VCaP (cell line): ENCODE measurements at regions not wholly inside any gene's neighbourhood (a gene's known extent, or its start where the extent isn't known, plus 50 kb on each side); places are given as distances from the start of the nearest gene placed in this dataset.

ENCODE experiments used
- H3K27ac ChIP-seq: fragments of 450-650 bp; 2 replicates; pipeline ENCODE4 v1.5.1; 2017
- CTCF ChIP-seq: fragments of 450-650 bp; conservative IDR thresholded peaks from 2 replicates; pipeline ENCODE4 v1.5.1; 2017; ENCODE audit warnings: mild to moderate bottlenecking, moderate library complexity

DNA sequence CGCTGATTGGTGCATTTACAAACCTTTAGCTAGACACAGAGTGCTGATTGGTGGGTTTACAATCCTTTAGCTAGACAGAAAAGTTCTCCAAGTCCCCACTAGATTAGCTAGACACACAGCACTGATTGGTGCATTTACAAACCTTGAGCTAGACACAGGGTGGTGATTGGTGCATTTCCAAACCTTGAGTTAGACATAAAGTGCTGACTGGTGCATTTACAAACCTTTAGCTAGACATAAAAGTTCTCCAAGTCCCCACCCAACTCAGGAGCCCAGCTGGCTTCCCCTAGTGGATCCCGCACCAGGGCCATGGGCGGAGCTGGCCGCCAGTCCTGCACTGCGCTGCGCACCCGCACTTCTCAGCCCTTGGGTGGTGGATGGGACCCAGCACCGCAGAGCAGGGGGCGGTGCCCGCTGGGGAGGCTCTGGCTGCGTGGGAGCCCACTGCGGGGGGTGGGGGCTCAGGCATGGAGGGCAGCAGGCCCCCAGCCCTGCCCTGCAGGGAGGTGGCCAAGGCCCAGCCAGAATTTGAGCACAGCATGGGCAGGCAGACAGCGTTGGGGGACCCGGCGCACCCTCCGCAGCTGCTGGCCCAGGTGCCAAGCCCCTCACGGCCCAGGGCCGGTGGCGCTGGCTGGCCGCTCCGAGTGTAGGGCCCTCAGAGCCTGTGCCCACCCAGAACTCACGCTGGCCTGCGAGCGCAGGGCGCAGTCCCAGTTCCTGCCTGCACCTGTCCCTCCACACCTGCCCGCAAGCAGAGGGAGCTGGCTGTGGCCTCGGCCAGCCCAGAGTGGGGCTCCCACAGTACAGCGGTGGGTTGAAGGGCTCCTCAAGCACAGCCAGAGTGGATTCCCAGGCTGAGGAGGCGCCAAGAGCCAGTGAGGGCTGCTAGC lies 608.9 kb upstream of the LCORL start:
- no peak overlapping the region for H3K27ac ChIP-seq
- TF ChIP-seq CTCF, result no peak

DNA sequence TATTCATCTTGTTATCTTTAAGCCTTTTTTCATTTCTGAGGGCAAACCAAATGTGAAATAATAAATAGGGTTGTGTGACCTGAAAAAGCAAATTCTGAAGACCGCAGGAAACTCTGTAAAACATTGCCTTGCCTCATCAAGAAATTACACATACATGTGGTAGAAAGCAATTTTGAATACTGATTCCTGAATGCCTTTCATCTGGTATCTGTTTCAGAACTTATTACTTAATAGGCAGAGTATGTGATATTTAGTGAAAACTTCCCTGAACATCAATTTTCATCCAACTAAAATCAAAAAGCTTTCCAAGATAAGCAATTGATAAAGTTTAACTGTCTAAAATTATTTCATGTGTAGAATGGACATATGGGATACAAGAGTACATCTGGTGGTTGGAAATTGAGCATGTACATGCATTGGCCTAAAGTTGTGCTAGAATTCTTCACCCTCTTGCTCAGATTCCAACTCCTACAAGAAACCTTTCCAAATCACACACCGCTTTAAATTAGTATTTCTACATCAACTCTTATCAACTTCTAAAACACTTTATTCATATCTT lies 606.0 kb upstream of the LCORL start:
- no peak for TF ChIP-seq CTCF
- no peak overlapping the region for H3K27ac ChIP-seq

DNA sequence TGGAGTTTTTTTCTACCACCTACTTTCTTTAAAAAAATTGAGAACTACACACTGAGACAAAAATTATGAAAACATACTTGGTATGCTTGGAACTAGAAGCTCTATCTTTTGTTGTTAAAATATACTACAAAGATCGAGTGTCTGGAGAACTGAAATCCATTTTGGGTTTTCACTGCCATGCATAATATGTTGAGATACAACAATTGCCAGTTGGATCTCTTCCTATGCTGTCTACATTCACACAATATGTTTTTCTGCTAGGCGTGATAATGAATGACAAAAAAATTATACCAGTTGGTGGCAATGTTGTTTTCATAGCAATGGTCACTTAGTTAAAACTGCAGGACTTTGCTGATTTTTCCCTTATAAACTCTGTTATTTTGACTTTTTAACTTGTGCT lies 605.4 kb upstream of the LCORL start:
- H3K27ac ChIP-seq, result no peak overlapping the region

GRCh38 chr4:18626366-18626765 lies 604.8 kb upstream of the LCORL start:
- no peak for TF ChIP-seq CTCF
- no peak overlapping the region for H3K27ac ChIP-seq

More for the DNA sequence above, 605.4 kb upstream of the LCORL start:
- TF ChIP-seq CTCF, result no peak

DNA sequence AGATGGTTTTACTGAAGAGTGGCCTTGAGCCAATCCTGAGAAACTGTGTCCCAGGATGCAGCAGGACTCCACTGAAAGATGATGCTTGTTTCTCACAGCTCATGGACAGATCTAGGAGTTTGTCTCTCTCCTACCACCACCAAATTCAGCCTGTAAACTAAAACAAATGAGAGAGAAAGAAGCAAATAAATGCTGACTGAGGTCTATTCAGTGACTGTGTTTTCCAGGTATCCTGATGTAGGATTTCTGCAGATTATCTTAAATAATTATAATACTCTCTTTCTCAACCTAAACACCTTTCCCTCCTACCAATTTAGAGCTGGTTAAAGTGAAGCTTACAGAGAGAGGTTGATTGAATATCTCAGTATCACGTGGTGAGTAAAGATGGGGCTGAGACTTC lies 599.6 kb upstream of the LCORL start:
- TF ChIP-seq CTCF, result no peak

GRCh38 chr4:18616720-18617119 lies 595.2 kb upstream of the LCORL start:
- no peak overlapping the region for H3K27ac ChIP-seq
- no peak for TF ChIP-seq CTCF

More for the DNA sequence above, 599.6 kb upstream of the LCORL start:
- no peak overlapping the region for H3K27ac ChIP-seq

- TF ChIP-seq CTCF, result no peak
- H3K27ac ChIP-seq, result no peak overlapping the region
These were observed 589.5 kb upstream of the LCORL start for GRCh38 chr4:18611026-18611425.
